GM12891 (cell line): ENCODE measurements at regions not wholly inside any gene's neighbourhood (a gene's known extent, or its start where the extent isn't known, plus 50 kb on each side); places are given as distances from the start of the nearest gene placed in this dataset.

Source experiments
- PAX5 ChIP-seq: IDR thresholded peaks from 2 replicates; pipeline ENCODE4 v1.6.1; 2011; ENCODE audit warnings: low read length, moderate library complexity, mild to moderate bottlenecking; ENCODE audit not compliant: insufficient read depth, severe bottlenecking
- POLR2A ChIP-seq: IDR thresholded peaks from 2 replicates; pipeline ENCODE4 v1.6.1; 2011; ENCODE audit warnings: low read depth, low read length, control low read depth
- POLR2AphosphoS5 ChIP-seq: IDR thresholded peaks from 2 replicates; pipeline ENCODE4 v1.6.1; 2011; ENCODE audit warnings: low read depth, low read length, control low read depth
- POU2F2 ChIP-seq: IDR thresholded peaks from 2 replicates; pipeline ENCODE4 v1.6.1; 2011; ENCODE audit warnings: low read depth, mild to moderate bottlenecking, control low read depth, low read length, moderate library complexity
- SPI1 ChIP-seq: IDR thresholded peaks from 2 replicates; pipeline ENCODE4 v1.6.1; 2011; ENCODE audit warnings: low read depth, low read length, control low read depth
- TAF1 ChIP-seq: IDR thresholded peaks from 2 replicates; pipeline ENCODE4 v1.6.1; 2011; ENCODE audit warnings: low read depth, low read length, control low read depth

GRCh38 chr14:71286126-71286525, 378.9 kb downstream of the PCNX1 start:
- TF ChIP-seq POLR2A, result no peak
- TF ChIP-seq POU2F2, result no peak
- no peak for TF ChIP-seq TAF1
- no peak for TF ChIP-seq POLR2AphosphoS5
- TF ChIP-seq PAX5, result no peak
- no peak for TF ChIP-seq SPI1
